ENCODE measurements at regions not wholly inside any gene's neighbourhood (a gene's known extent, or its start where the extent isn't known, plus 50 kb on each side); places are given as distances from the start of the nearest gene placed in this dataset.

DNA sequence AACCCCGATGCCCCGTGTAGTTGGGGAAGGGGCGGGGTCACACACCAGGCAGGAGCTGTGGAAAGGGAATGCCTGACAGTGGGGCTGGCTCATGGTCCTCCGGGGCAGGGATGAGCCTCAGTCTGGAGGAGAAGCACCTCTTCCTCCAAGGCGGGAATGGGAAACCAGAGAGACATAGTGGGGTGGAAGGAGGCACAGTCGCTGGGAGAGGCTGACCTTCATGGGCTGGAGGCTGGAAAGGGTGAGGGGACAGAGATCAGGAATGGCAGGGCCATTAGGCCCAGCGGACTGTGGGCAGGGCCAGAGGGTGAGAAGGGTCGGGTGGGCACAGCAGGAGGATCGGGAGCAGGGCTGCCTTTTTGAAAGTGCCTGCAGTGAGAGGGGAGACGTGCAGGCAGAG, 65.8 kb upstream of the LINGO1 start:
- DNase-seq, result no peak

DNA sequence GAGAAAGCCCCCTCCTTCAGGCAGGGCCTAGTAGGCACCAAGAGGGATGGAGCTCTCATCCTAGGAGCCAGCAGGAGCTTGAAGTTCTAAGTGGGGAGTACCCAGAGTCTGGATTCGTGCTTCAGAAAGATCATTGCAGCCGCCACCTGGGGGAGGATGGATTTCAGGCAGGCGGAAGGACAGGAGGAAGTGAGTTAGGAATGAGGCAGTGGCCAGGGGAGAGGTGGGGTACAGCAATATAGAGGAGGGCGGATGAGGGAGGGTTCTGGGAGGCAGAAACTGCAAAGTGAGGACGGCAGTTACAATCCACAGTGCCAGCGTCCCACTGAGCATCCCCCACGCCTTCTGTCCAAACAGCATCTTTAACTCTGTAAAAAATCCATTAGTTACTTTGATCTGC, 65.2 kb upstream of the LINGO1 start:
- DNase-seq, result no peak

DNA sequence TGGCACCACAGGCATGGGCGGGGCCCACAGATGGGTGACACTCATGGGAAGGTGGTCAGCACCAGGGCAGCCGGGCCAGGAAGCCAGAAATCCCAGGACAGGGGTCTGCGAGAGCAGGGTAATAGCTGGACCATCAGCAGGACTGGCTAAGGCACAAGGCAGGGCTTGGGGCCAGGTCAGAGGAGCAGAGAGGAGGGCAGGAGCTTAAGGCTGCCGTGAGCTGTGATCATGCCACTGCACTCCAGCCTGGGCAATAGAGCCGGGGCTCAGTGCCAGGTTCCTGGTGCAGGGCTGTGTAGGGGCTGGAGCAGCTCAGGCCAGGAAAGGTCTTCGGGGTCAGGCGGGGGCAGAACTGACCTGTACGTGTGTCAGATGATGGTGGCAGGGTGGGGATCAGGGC, 64.2 kb upstream of the LINGO1 start:
- DNase-seq, result no peak

DNA sequence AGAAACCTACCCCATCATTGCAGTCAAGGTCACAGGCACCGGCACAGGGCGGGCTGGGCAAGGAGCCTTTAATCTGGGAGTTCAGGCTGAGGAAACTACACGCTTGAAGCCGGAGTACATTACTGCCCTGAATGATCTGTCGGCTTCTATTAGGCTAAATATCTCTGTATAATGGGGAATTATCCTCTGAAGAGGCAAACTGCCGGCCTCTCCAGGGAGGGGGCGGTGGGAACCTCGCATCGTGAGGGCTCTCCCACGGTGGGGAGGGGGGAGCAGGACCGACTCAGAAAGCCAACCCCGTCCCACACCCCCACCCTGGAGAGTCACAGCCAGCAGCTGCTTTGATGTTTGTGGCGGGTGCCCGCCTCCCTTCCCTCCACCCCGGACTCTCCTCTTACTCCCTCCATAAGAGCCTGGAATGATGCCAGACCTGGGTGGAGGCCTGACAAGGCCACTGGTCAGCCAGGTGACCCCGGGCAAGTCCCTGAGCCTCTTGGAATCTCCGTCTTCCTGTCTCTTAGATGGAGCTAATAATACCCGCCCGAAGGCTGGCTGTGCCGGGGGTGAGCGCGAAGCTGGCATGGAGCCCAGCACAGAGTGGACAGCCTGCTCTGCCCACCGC, 63.4 kb upstream of the LINGO1 start:
- peak; percentile 16 for DNase-seq

DNA sequence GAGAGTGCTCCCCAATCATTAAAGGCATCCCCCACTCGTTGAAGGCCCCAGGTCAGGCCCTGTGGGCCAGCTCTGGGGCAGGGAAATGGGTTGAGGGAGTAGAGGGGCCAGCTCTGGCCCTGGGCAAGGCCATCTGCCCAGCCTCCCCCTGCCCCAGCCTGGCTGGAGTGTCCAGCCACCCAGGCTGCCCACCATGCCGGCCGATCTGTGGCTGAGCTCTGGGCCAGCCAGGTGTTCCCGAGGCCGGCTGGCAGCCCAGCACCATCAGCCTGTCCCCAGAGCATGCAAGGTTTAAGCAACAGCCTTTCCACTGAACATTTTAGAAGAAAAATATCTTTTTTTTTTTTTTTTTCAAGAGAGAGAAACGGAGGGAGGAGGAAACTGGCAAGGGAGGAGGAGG, 62.8 kb upstream of the LINGO1 start:
- DNase-seq, result no peak

DNA sequence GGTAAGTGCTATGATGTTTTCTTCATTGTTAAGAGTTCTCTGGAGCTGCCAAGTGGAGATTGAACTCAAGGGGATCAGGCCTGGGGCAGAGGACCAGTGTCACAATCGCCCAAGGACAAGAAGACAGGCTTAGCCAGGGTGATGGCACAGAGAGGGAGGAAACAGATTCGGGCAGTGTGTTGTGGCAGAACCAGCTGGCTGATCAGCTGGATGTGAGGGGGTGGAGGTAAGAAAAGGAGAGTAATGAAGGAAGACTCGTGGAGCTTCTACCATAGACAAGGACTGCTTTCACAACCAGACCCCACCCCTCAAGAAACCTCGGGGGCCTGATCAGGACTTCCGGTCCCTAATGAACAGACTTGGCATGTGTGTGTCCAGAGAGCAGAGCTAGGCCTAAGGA, 60.9 kb upstream of the LINGO1 start:
- no peak for DNase-seq

DNA sequence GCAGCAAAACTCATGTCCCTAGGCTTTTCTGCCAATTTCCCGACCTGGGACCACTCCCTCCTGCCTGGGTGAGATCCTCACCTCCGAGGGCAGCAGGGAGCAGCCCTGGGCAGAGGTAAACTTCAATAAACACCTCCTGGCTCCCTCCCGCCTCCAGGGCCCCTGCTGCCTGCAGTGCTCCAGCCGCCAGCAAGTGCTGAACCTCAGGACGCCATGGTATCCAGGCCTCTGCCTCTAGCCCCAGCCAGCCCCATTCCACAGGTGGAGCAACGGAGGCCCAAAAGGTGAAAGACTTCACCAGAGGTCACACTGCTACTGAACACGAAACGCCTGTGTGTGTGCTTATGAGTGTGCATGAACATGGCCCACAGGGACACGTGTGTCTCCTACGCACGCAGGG, 59.9 kb upstream of the LINGO1 start:
- DNase-seq, result no peak

DNA sequence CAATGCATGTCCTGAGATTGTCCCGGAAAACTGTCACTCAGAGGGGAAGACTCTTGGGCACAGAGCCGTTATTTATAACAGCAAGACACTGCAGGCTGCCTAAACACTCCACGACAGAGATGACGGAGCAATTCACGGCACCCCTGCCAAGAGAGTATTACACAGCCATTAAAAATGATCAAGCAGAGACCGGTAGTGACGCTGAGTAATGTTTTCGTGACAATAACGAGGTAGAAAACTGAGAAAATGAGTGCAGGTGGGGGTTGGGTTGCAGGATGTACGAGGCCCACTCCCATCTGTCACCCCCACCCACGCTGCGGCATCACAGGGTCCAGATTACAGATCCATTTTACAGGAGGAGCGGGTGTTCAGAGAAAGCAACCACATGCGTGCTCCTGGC, 58.9 kb upstream of the LINGO1 start:
- DNase-seq, result no peak

DNA sequence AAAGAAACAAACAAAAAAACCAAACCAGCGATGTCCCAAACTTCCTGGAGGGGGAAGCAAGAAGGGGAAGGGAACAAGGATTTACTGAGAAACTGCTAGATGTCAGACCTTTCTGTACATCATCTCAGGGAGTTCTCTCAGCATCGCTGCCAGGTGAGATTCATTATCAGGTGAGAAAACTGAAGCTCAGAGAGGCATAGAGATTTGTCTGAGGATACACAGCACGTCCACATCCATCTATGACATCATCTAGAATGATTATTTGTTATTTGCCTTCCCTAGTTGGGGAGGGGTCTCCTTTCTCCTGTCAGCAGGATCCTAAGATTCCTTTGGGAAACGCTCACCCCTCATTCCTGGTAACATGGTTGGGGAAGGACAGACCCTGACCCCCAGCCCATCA, 57.1 kb upstream of the LINGO1 start:
- no peak for DNase-seq

DNA sequence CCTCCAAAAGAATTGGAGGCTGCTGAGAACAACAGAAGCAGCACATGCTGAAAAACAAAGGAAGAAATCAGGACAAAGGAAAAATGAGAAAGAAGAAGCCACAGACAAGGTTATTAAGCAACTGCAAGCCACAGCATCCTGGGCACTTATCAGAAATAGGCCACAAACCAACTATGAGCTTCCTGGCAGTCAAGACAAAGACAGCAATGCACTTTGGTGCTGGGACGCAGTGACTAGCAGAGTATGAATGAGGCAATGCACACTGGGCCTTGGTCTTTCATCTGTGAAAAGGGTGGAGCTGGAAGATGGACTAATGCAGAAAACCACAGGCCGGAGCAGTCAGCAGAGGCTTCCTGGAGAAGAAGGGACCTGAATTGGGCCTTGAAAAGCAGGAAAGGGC, 56.0 kb upstream of the LINGO1 start:
- no peak for DNase-seq

DNA sequence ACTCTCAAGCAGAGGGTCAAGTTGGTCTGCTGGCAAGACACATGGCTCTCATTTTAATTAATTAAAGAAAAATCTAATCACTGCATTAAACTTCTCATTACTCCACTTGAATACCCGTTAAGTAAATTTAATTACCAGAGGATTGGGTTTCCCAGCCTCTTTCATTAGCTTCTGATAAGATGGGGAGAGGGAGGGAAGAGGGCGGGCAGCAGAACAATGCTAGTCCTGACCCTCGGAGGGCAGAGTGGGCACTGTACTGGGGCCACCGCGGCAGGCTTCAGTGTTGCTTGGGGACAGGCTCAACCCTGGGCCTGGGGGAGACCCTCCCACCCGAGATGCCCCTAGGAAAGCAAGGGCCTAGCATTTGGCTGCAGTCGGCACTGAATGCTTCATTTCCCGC, 55.6 kb upstream of the LINGO1 start:
- DNase-seq, result no peak

DNA sequence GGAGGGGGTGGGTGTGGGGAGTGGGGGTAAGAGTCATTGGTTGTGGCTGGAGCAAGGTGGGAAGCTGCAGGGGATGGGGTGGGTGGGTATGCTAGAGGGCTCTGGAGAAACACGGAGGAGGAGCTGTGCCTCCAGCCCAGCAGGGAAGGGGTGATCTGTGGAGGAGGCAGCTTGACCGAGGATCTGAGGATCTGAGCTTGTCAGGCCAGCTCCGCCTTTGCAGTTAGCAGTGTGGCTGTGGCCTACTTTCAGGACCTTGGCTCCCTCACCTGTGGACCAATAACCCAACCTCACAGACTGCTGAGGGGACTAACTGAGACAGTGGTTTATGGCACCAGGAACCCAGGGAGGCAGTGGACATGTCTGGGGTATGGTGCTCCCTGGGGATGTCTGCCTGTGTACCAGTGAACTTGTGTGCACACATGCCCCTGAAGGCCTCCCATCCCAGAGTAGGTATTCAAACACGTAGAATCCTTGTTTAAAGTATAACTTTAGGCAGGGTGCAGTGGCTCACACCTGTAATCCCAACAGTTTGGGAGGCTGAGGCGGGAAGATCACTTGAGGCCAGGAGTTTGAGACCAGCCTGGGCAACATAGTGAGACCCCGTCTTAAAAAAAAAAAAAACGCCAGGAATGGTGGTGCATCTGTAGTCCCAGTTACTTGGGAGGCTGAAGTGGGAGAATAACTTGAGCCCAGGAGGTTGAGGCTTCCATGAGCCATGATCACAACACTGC, 52.5 kb upstream of the LINGO1 start:
- DNase-seq, result no peak

DNA sequence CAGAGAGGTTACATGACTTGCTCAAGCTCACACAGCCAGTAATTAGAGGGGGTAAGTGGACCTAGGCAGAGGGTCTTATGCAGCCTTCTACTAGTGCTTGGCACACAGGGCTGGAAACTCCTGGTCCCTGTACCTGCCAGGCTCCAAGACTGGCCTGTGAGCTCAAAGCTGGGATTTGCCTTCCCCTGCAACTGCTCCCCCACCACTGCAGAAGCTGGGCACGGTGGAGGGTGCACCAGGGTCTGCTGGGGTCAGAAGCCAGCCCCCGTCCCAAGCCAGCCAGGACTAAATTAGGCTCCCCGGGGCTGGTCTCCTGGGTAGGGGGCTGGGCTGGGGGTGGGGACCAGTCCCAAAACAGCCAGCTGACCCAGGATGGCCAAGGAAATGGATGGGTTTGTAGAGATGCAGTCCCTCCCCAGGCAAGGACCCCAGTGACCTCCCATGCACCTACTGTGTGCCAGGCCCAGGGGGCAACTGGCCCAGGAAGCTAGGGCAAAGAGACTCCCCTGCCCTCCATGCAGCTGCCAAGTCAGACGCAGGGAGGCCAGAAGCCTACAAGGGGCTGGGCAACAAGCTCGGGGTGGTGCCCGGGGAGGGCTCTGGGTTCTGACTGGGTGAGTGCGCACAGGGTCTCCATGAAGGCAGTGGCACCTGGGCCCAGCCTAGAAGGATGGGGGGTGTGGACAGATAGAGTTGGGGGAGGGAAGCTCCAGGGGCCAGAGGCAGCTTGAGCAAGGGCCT, 51.8 kb upstream of the LINGO1 start:
- DNase-seq, result no peak

DNA sequence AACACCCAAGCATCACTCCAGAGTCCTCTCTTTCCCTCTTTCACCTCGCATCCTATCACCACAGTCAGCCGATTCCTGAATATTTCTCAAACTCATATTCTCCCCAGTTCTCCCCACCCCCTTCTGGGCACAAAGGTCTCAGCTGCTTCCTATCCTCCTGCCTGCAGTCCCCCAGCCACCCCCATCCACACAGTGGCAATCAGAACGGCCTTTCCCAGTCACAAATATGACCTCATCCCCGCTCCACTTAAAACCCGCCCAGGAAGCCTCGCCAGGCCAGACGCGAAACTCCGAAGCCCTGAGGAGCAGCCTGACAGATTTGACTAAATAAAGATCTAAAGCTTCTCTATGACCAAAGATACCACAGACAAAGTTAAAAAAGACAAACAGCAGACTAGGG, 49.9 kb upstream of the LINGO1 start:
- DNase-seq, result no peak

Data from NCI-H69 (cell line).